ENCODE measurements at regions not wholly inside any gene's neighbourhood (a gene's known extent, or its start where the extent isn't known, plus 50 kb on each side); places are given as distances from the start of the nearest gene placed in this dataset.

- no peak for TF ChIP-seq CTCF (IDR thresholded peaks at IDR 0.05)
Observed at GRCh38 chr9:107870221-107870620, 380.7 kb upstream of the KLF4 start.

- TF ChIP-seq CTCF (IDR thresholded peaks at IDR 0.05) = no peak
Observed at GRCh38 chr9:107869111-107869510, 379.5 kb upstream of the KLF4 start.

- TF ChIP-seq CTCF (IDR thresholded peaks at IDR 0.05) = no peak
Observed at GRCh38 chr9:107868186-107868585, 378.6 kb upstream of the KLF4 start.

GRCh38 chr9:107867738-107868137, 378.2 kb upstream of the KLF4 start:
- no peak for TF ChIP-seq CTCF (IDR thresholded peaks at IDR 0.05)

- no peak for TF ChIP-seq CTCF (IDR thresholded peaks at IDR 0.05)
Observed at GRCh38 chr9:107866711-107867311, 377.2 kb upstream of the KLF4 start.

- no peak for TF ChIP-seq CTCF (IDR thresholded peaks at IDR 0.05)
Observed at GRCh38 chr9:107863396-107863795, 373.8 kb upstream of the KLF4 start.

- TF ChIP-seq CTCF (IDR thresholded peaks at IDR 0.05) = no peak
Observed at GRCh38 chr9:107862881-107863280, 373.3 kb upstream of the KLF4 start.

- no peak for TF ChIP-seq CTCF (IDR thresholded peaks at IDR 0.05)
Observed at GRCh38 chr9:107862323-107862722, 372.8 kb upstream of the KLF4 start.

Measured in LNCAP (cell line).